SHP77 treated with DMSO at 0.1 percent for 48 hours (cell line): ENCODE measurements at regions not wholly inside any gene's neighbourhood (a gene's known extent, or its start where the extent isn't known, plus 50 kb on each side); places are given as distances from the start of the nearest gene placed in this dataset.

Experiments
- DNase-seq: peaks from one replicate; lab custom pipeline; 2025; lab: John Stamatoyannopoulos, UW

GRCh38 chr2:155157065-155157464 is 458.6 kb downstream of the KCNJ3 start:
- no peak for DNase-seq

- DNase-seq, result no peak
Measured at GRCh38 chr2:155151945-155152344, 453.4 kb downstream of the KCNJ3 start.

GRCh38 chr2:155151472-155151871 is 453.0 kb downstream of the KCNJ3 start:
- DNase-seq, result no peak

- peak; percentile 9 for DNase-seq
Measured at GRCh38 chr2:155145758-155146229, 447.3 kb downstream of the KCNJ3 start.

GRCh38 chr2:155141418-155141817 is 442.9 kb downstream of the KCNJ3 start:
- no peak for DNase-seq

- no peak for DNase-seq
Measured at GRCh38 chr2:155125585-155126230, 427.2 kb downstream of the KCNJ3 start.

- DNase-seq, result no peak
Measured at GRCh38 chr2:155115846-155116245, 417.4 kb downstream of the KCNJ3 start.

GRCh38 chr2:155111070-155111469 is 412.6 kb downstream of the KCNJ3 start:
- DNase-seq, result no peak

GRCh38 chr2:155109527-155109926 is 411.0 kb downstream of the KCNJ3 start:
- DNase-seq, result no peak

- no peak for DNase-seq
Measured at GRCh38 chr2:155100261-155100660, 401.8 kb downstream of the KCNJ3 start.

GRCh38 chr2:155099784-155100183 is 401.3 kb downstream of the KCNJ3 start:
- DNase-seq, result no peak

GRCh38 chr2:155095613-155096012 is 397.1 kb downstream of the KCNJ3 start:
- DNase-seq, result no peak

GRCh38 chr2:155080373-155080772 is 381.9 kb downstream of the KCNJ3 start:
- DNase-seq, result no peak

GRCh38 chr2:155070489-155070888 is 372.0 kb downstream of the KCNJ3 start:
- DNase-seq, result no peak

GRCh38 chr2:155062922-155063258 is 364.4 kb downstream of the KCNJ3 start:
- no peak for DNase-seq

GRCh38 chr2:155062250-155062921 is 363.9 kb downstream of the KCNJ3 start:
- no peak for DNase-seq

GRCh38 chr2:155060896-155061295 is 362.4 kb downstream of the KCNJ3 start:
- no peak for DNase-seq

- no peak for DNase-seq
Measured at GRCh38 chr2:155054712-155055111, 356.2 kb downstream of the KCNJ3 start.

- DNase-seq, result no peak
Measured at GRCh38 chr2:155043097-155043496, 344.6 kb downstream of the KCNJ3 start.

GRCh38 chr2:155035308-155035707 is 336.8 kb downstream of the KCNJ3 start:
- DNase-seq, result no peak

GRCh38 chr2:155033652-155034051 is 335.2 kb downstream of the KCNJ3 start:
- DNase-seq, result no peak

GRCh38 chr2:155030296-155030695 is 331.8 kb downstream of the KCNJ3 start:
- no peak for DNase-seq

GRCh38 chr2:155026651-155027174 is 328.2 kb downstream of the KCNJ3 start:
- DNase-seq, result no peak

- DNase-seq, result no peak
Measured at GRCh38 chr2:155023674-155024073, 325.2 kb downstream of the KCNJ3 start.
